Calu3 (cell line): ENCODE measurements at regions not wholly inside any gene's neighbourhood (a gene's known extent, or its start where the extent isn't known, plus 50 kb on each side); places are given as distances from the start of the nearest gene placed in this dataset.
A peak's percentile ranks its signal among the peaks of the same experiment; 100 is the strongest.

Experiments
- BruUV-seq: library from RNA; stranded (reverse); fragments of 400-500 nt; replicated peaks from 2 replicates; lab custom pipeline; 2021; lab: Mats Ljungman, UMichigan
- CTCF ChIA-PET: fragments of 300-600 bp; sonication (Branson Sonifier 250); formaldehyde crosslinking; loops from one replicate; lab custom pipeline; 2022; ENCODE audit warnings: antibody characterized with exemption; lab: Charles Lee
- DNase-seq: peaks from one replicate; pipeline ENCODE4 v3.0.0; 2022
- H3K27ac Mint-ChIP-seq: one replicate; pipeline ENCODE4 v1.8.0; 2022; ENCODE audit warnings: mixed read lengths; ENCODE audit not compliant: unreplicated experiment
- H3K27me3 Mint-ChIP-seq: one replicate; pipeline ENCODE4 v1.8.0; 2022; ENCODE audit warnings: mixed read lengths; ENCODE audit not compliant: unreplicated experiment
- H3K36me3 Mint-ChIP-seq: one replicate; pipeline ENCODE4 v1.8.0; 2022; ENCODE audit warnings: mild to moderate bottlenecking, moderate library complexity, mixed read lengths; ENCODE audit not compliant: insufficient read depth, unreplicated experiment
- H3K4me1 Mint-ChIP-seq: one replicate; pipeline ENCODE4 v1.8.0; 2022; ENCODE audit warnings: mild to moderate bottlenecking, low read depth, mixed read lengths; ENCODE audit not compliant: unreplicated experiment
- H3K4me3 Mint-ChIP-seq: one replicate; pipeline ENCODE4 v1.8.0; 2022; ENCODE audit warnings: mild to moderate bottlenecking, low read depth, moderate library complexity, mixed read lengths; ENCODE audit not compliant: unreplicated experiment
- H3K9me3 Mint-ChIP-seq: one replicate; pipeline ENCODE4 v1.8.0; 2022; ENCODE audit warnings: low read depth, mixed read lengths; ENCODE audit not compliant: unreplicated experiment
- CTCF ChIP-seq: fragments of 200-600 bp; IDR thresholded peaks from one replicate; pipeline ENCODE4 v1.8.0; 2022; ENCODE audit warnings: antibody characterized with exemption; ENCODE audit not compliant: unreplicated experiment
- intact Hi-C: fragments of 100-400 bp; cut with micrococcal nuclease; formaldehyde crosslinking; loops from one replicate; pipeline ENCODE4 v1.10.0; 2022; ENCODE audit not compliant: unreplicated experiment

GRCh38 chr2:211113334-211114175, 557.2 kb downstream of the CPS1 start:
- Mint-ChIP-seq H3K27ac (no peak overlapping the region), H3K27me3 (no peaks in the 10 kb centered on the region), H3K4me1 (peaks cover 42% of the 10 kb centered on the region), H3K4me3 (no peak overlapping the region), H3K36me3 (no peaks in the 10 kb centered on the region), H3K9me3 (no peaks in the 10 kb centered on the region)
- TF ChIP-seq CTCF = no peak
- DNase-seq = no peak
- no TSS peak for BruUV-seq
- intact Hi-C loops = no loop called here
- CTCF ChIA-PET = interaction anchor here (1.5 kb wide), 1 partner anchor 19 kb away, joined by 3 read pairs; no protein-coding TSS in a partner anchor

GRCh38 chr2:211114826-211115455, 558.5 kb downstream of the CPS1 start:
- Mint-ChIP-seq H3K4me1 (peaks cover 42% of the 10 kb centered on the region), H3K36me3 (no peaks in the 10 kb centered on the region), H3K27me3 (no peaks in the 10 kb centered on the region), H3K4me3 (no peak overlapping the region), H3K9me3 (no peaks in the 10 kb centered on the region), H3K27ac (no peak overlapping the region)
- CTCF ChIA-PET = no interaction called here
- intact Hi-C loops = no loop called here
- BruUV-seq = no TSS peak
- no peak for DNase-seq
- no peak for TF ChIP-seq CTCF

- no peaks in the 10 kb centered on the region for H3K36me3 Mint-ChIP-seq
- H3K27ac Mint-ChIP-seq = peak overlapping the region; percentile 56
- no peak overlapping the region for H3K4me3 Mint-ChIP-seq
- H3K9me3 Mint-ChIP-seq = peaks cover 3% of the 10 kb centered on the region
- no peaks in the 10 kb centered on the region for H3K27me3 Mint-ChIP-seq
- BruUV-seq = no TSS peak
- intact Hi-C loops = no loop called here
- TF ChIP-seq CTCF = no peak
- CTCF ChIA-PET = interaction anchor here (0.8 kb wide), 1 partner anchor 16 kb away, joined by 3 read pairs; no protein-coding TSS in a partner anchor
- no peak for DNase-seq
- peaks cover 42% of the 10 kb centered on the region for H3K4me1 Mint-ChIP-seq
Observed at GRCh38 chr2:211117026-211117425, 560.6 kb downstream of the CPS1 start.

GRCh38 chr2:211126256-211126655, 569.9 kb downstream of the CPS1 start:
- CTCF ChIA-PET = no interaction called here
- Mint-ChIP-seq H3K4me3 (no peak overlapping the region), H3K9me3 (no peaks in the 10 kb centered on the region), H3K27ac (no peak overlapping the region), H3K27me3 (no peaks in the 10 kb centered on the region), H3K4me1 (peaks cover 41% of the 10 kb centered on the region), H3K36me3 (peaks cover 9% of the 10 kb centered on the region)
- no peak for DNase-seq
- intact Hi-C loops = no loop called here
- BruUV-seq = no TSS peak
- TF ChIP-seq CTCF = no peak
